DMS53 treated with DMSO at 0.1 percent for 48 hours (cell line): ENCODE measurements at regions not wholly inside any gene's neighbourhood (a gene's known extent, or its start where the extent isn't known, plus 50 kb on each side); places are given as distances from the start of the nearest gene placed in this dataset.
"Not testable (repeated sequence)": the region's sequence is repeated elsewhere in the genome, so short reads cannot be mapped to it uniquely, and the experiment has no call there.

Experiments used
- DNase-seq: peaks from one replicate; lab custom pipeline; 2025; ENCODE audit not compliant: unreplicated experiment; lab: John Stamatoyannopoulos, UW

GRCh38 chr12:131334835-131335234, 376.1 kb upstream of the SFSWAP start:
- no peak for DNase-seq

GRCh38 chr12:131335456-131335855, 375.4 kb upstream of the SFSWAP start:
- no peak for DNase-seq

GRCh38 chr12:131337861-131338260, 373.0 kb upstream of the SFSWAP start:
- DNase-seq, result not testable (repeated sequence)

- no peak for DNase-seq
Measured at GRCh38 chr12:131340616-131341210, 370.2 kb upstream of the SFSWAP start.

GRCh38 chr12:131341608-131342007, 369.3 kb upstream of the SFSWAP start:
- DNase-seq, result not testable (repeated sequence)

- not testable (repeated sequence) for DNase-seq
Measured at GRCh38 chr12:131343436-131343835, 367.5 kb upstream of the SFSWAP start.

GRCh38 chr12:131344715-131345520, 366.0 kb upstream of the SFSWAP start:
- DNase-seq, result not testable (repeated sequence)

- DNase-seq, result no peak
Measured at GRCh38 chr12:131345521-131346436, 365.1 kb upstream of the SFSWAP start.

GRCh38 chr12:131346555-131347344, 364.1 kb upstream of the SFSWAP start:
- DNase-seq, result no peak

GRCh38 chr12:131347345-131347714, 363.6 kb upstream of the SFSWAP start:
- DNase-seq, result no peak

GRCh38 chr12:131347732-131348131, 363.2 kb upstream of the SFSWAP start:
- DNase-seq, result no peak

- DNase-seq, result no peak
Measured at GRCh38 chr12:131348231-131348630, 362.7 kb upstream of the SFSWAP start.

- no peak for DNase-seq
Measured at GRCh38 chr12:131348646-131349045, 362.2 kb upstream of the SFSWAP start.

GRCh38 chr12:131349397-131350127, 361.3 kb upstream of the SFSWAP start:
- no peak for DNase-seq

- no peak for DNase-seq
Measured at GRCh38 chr12:131350943-131351318, 360.0 kb upstream of the SFSWAP start.

- no peak for DNase-seq
Measured at GRCh38 chr12:131351319-131352028, 359.4 kb upstream of the SFSWAP start.

GRCh38 chr12:131352296-131352900, 358.5 kb upstream of the SFSWAP start:
- no peak for DNase-seq

- no peak for DNase-seq
Measured at GRCh38 chr12:131353376-131353775, 357.5 kb upstream of the SFSWAP start.

- DNase-seq, result no peak
Measured at GRCh38 chr12:131353826-131354225, 357.1 kb upstream of the SFSWAP start.
